CD14-positive monocyte (primary cell): ENCODE measurements at regions not wholly inside any gene's neighbourhood (a gene's known extent, or its start where the extent isn't known, plus 50 kb on each side); places are given as distances from the start of the nearest gene placed in this dataset.

Experiments
- DNase-seq, 3 donors: peaks; one replicate each; pipeline ENCODE4 v3.0.0-alpha.2; 2011 to 2022
- H2AFZ ChIP-seq: 2 replicates; pipeline ENCODE4 v1.6.0; 2012; ENCODE audit warnings: mild to moderate bottlenecking, low read depth, low read length, inconsistent platforms; ENCODE audit not compliant: insufficient read depth, poor library complexity, severe bottlenecking
- H3K27ac ChIP-seq, 2 donors: 1 replicate in 1 of 2; 2 replicates in 1 of 2; pipeline ENCODE4 v1.5.1; 2012 to 2013; ENCODE audit warnings: low read length in 2 of 2, control low read depth in 1 of 2, inconsistent platforms in 1 of 2, low read depth in 1 of 2, mild to moderate bottlenecking in 1 of 2
- H3K27me3 ChIP-seq, 2 donors: one replicate each; pipeline versions ENCODE4 v1.6.0 to v1.6.1; 2011 to 2013; ENCODE audit warnings: low read length in 2 of 2; ENCODE audit not compliant: control insufficient read depth in 2 of 2, insufficient read depth in 2 of 2
- H3K36me3 ChIP-seq, 2 donors: replicated peaks in 1 of 2; 1 replicate in 1 of 2; 2 replicates in 1 of 2; pipeline versions ENCODE4 v1.5.1 to v1.6.1; 2012 to 2013; ENCODE audit warnings: low read length in 2 of 2, control low read depth in 1 of 2, inconsistent platforms in 1 of 2, mild to moderate bottlenecking in 1 of 2; ENCODE audit not compliant: insufficient read depth in 2 of 2, control insufficient read depth in 1 of 2
- H3K4me1 ChIP-seq, 2 donors: 1 replicate in 1 of 2; 2 replicates in 1 of 2; pipeline versions ENCODE4 v1.5.1 to v1.6.1; 2012 to 2013; ENCODE audit warnings: low read length in 2 of 2, control low read depth in 1 of 2, inconsistent platforms in 1 of 2, mild to moderate bottlenecking in 1 of 2, moderate library complexity in 1 of 2; ENCODE audit not compliant: insufficient read depth in 2 of 2, control insufficient read depth in 1 of 2
- H3K4me2 ChIP-seq: replicated peaks from 2 replicates; pipeline ENCODE3; 2012; ENCODE audit warnings: low read length, moderate library complexity, mild to moderate bottlenecking; ENCODE audit not compliant: poor library complexity, severe bottlenecking; ENCODE audit errors: extremely low read depth
- H3K4me3 ChIP-seq, 3 experiments: fragments of 200-600 bp in 1 of 3; sonication (generic) in 1 of 3; replicated peaks in 1 of 3; 1 replicate in 2 of 3; 2 replicates in 1 of 3; pipeline ENCODE4 v1.5.1; 2011 to 2013; ENCODE audit warnings: low read length in 3 of 3, mild to moderate bottlenecking in 3 of 3, control low read depth in 2 of 3, low read depth in 2 of 3, inconsistent platforms in 1 of 3, moderate library complexity in 1 of 3
- H3K79me2 ChIP-seq: 2 replicates; pipeline ENCODE4 v1.6.0; 2012; ENCODE audit warnings: mild to moderate bottlenecking, control low read depth, inconsistent platforms, low read length, moderate library complexity; ENCODE audit not compliant: insufficient read depth
- H3K9ac ChIP-seq: 2 replicates; pipeline ENCODE4 v1.6.0; 2017; ENCODE audit warnings: low read length, mild to moderate bottlenecking; ENCODE audit not compliant: insufficient read depth, poor library complexity, severe bottlenecking
- H3K9me3 ChIP-seq, 2 donors: replicated peaks in 1 of 2; 1 replicate in 1 of 2; 2 replicates in 1 of 2; pipeline versions ENCODE4 v1.5.1 to v1.6.1; 2012 to 2013; ENCODE audit warnings: low read length in 2 of 2, control low read depth in 1 of 2; ENCODE audit not compliant: control insufficient read depth in 1 of 2, insufficient read depth in 1 of 2
- H4K20me1 ChIP-seq: 2 replicates; pipeline ENCODE4 v1.6.0; 2012; ENCODE audit warnings: mild to moderate bottlenecking, low read length, control low read depth, moderate library complexity; ENCODE audit not compliant: insufficient read depth
- H3K27ac Mint-ChIP-seq, 7 donors: one replicate each; pipeline ENCODE4 v1.8.0; 2020; ENCODE audit warnings: mild to moderate bottlenecking in 7 of 7, mixed read lengths in 7 of 7, moderate library complexity in 6 of 7, inconsistent platforms in 2 of 7
- H3K27me3 Mint-ChIP-seq, 3 donors: one replicate each; pipeline ENCODE4 v1.8.0; 2021 to 2022; ENCODE audit warnings: low read depth in 3 of 3, mild to moderate bottlenecking in 3 of 3, mixed read lengths in 3 of 3, moderate library complexity in 3 of 3, inconsistent platforms in 1 of 3
- H3K36me3 Mint-ChIP-seq, 2 donors: one replicate each; pipeline ENCODE4 v1.8.0; 2020; ENCODE audit warnings: mixed read lengths in 2 of 2, inconsistent platforms in 1 of 2, mild to moderate bottlenecking in 1 of 2
- H3K4me1 Mint-ChIP-seq: one replicate; pipeline ENCODE4 v1.8.0; 2020; ENCODE audit warnings: mild to moderate bottlenecking, mixed read lengths
- H3K4me3 Mint-ChIP-seq, 2 donors: one replicate each; pipeline ENCODE4 v1.8.0; 2020; ENCODE audit warnings: mild to moderate bottlenecking in 2 of 2, mixed read lengths in 2 of 2, moderate library complexity in 1 of 2
- H3K9me3 Mint-ChIP-seq, 7 donors: one replicate each; pipeline ENCODE4 v1.8.0; 2020 to 2022; ENCODE audit warnings: mixed read lengths in 7 of 7, mild to moderate bottlenecking in 6 of 7, moderate library complexity in 6 of 7, inconsistent platforms in 2 of 7
- CTCF ChIP-seq: fragments of 200-600 bp; IDR thresholded peaks from one replicate; pipeline ENCODE4 v1.8.0; 2022; ENCODE audit warnings: antibody characterized with exemption, mild to moderate bottlenecking
- WGBS: methylation state at CpG from one replicate; pipeline ENCODE4 v1.1.5; 2013; ENCODE audit warnings: missing lambda C conversion rate; ENCODE audit not compliant: insufficient coverage; 5-methylcytosine and 5-hydroxymethylcytosine counted together
- intact Hi-C, 2 donors: fragments of 100-400 bp; cut with micrococcal nuclease; formaldehyde crosslinking; loops; one replicate each; pipeline versions ENCODE4 v1.15.0 to v1.15.1; 2023

GRCh38 chr18:39770399-39770798 is 2184.6 kb upstream of the PIK3C3 start:
- Mint-ChIP-seq H3K4me1 (no peaks in the 10 kb centered on the region), H3K27ac (no peak overlapping the region), H3K4me3 (no peak overlapping the region), H3K27me3 (no peaks in the 10 kb centered on the region), H3K9me3 (peaks cover 0 to 3% (median 2%) of the 10 kb centered on the region in 7 donors), H3K36me3 (no peaks in the 10 kb centered on the region)
- H3K4me1 ChIP-seq = no peaks in the 10 kb centered on the region
- 83% methylated on average over 1 of the region's 1 CpG for WGBS
- H2AFZ ChIP-seq = no peak overlapping the region
- no peak for DNase-seq
- no peaks in the 10 kb centered on the region for H3K27me3 ChIP-seq
- H4K20me1 ChIP-seq = no peaks in the 10 kb centered on the region
- H3K79me2 ChIP-seq = no peaks in the 10 kb centered on the region
- no peak overlapping the region for H3K4me3 ChIP-seq
- H3K36me3 ChIP-seq = no peaks in the 10 kb centered on the region
- no peak for TF ChIP-seq CTCF
- no peak overlapping the region for H3K9ac ChIP-seq
- H3K4me2 ChIP-seq = no peak overlapping the region
- no peaks in the 10 kb centered on the region for H3K9me3 ChIP-seq
- H3K27ac ChIP-seq = no peak overlapping the region
- intact Hi-C loops = no loop called here

GRCh38 chr18:39764873-39765272 is 2190.2 kb upstream of the PIK3C3 start:
- H3K9me3 Mint-ChIP-seq = peaks cover 0 to 3% (median 0%) of the 10 kb centered on the region in 7 donors
- H3K4me3 Mint-ChIP-seq = no peak overlapping the region
- H2AFZ ChIP-seq = no peak overlapping the region

More at GRCh38 chr18:39764873-39765272, 2190.2 kb upstream of the PIK3C3 start:
- Histone ChIP-seq H3K27ac (no peak overlapping the region), H3K36me3 (no peaks in the 10 kb centered on the region), H3K4me1 (no peaks in the 10 kb centered on the region), H3K4me3 (no peak overlapping the region), H3K4me2 (no peak overlapping the region), H3K9me3 (no peaks in the 10 kb centered on the region), H3K9ac (no peak overlapping the region), H4K20me1 (no peaks in the 10 kb centered on the region), H3K79me2 (no peaks in the 10 kb centered on the region), H3K27me3 (no peaks in the 10 kb centered on the region)
- no peak for DNase-seq
- Mint-ChIP-seq H3K4me1 (no peaks in the 10 kb centered on the region), H3K36me3 (no peaks in the 10 kb centered on the region), H3K27ac (no peak overlapping the region), H3K27me3 (no peaks in the 10 kb centered on the region)
- intact Hi-C loops = no loop called here
- no peak for TF ChIP-seq CTCF
